HG03039 (cell line): ENCODE measurements at regions not wholly inside any gene's neighbourhood (a gene's known extent, or its start where the extent isn't known, plus 50 kb on each side); places are given as distances from the start of the nearest gene placed in this dataset.
"Not testable (repeated sequence)": the region's sequence is repeated elsewhere in the genome, so short reads cannot be mapped to it uniquely, and the experiment has no call there.

Experiments
- ATAC-seq: cut with Tn5 transposase; IDR thresholded peaks from one replicate; pipeline ENCODE4 v1.9.1; 2021; ENCODE audit warnings: mild to moderate bottlenecking, moderate library complexity; ENCODE audit not compliant: unreplicated experiment

GRCh38 chr17:45554479-45554878 is 64.0 kb upstream of the PLEKHM1 start:
- not testable (repeated sequence) for ATAC-seq

- not testable (repeated sequence) for ATAC-seq
Observed at GRCh38 chr17:45558821-45559220, 68.3 kb upstream of the PLEKHM1 start.

- ATAC-seq = not testable (repeated sequence)
Observed at GRCh38 chr17:45562868-45563267, 72.3 kb upstream of the PLEKHM1 start.

GRCh38 chr17:45563283-45563682 is 72.8 kb upstream of the PLEKHM1 start:
- ATAC-seq = not testable (repeated sequence)

GRCh38 chr17:45568275-45568674 is 77.8 kb upstream of the PLEKHM1 start:
- not testable (repeated sequence) for ATAC-seq

GRCh38 chr17:45573326-45573725 is 82.8 kb upstream of the PLEKHM1 start:
- ATAC-seq = not testable (repeated sequence)

- ATAC-seq = no peak
Observed at GRCh38 chr17:45573924-45574770, 83.6 kb upstream of the PLEKHM1 start.

GRCh38 chr17:45575126-45575885 is 84.8 kb upstream of the PLEKHM1 start:
- no peak for ATAC-seq

- ATAC-seq = not testable (repeated sequence)
Observed at GRCh38 chr17:45576527-45577307, 86.2 kb upstream of the PLEKHM1 start.

GRCh38 chr17:45577571-45578279 is 87.2 kb upstream of the PLEKHM1 start:
- ATAC-seq = no peak

GRCh38 chr17:45578516-45579455 is 88.3 kb upstream of the PLEKHM1 start:
- no peak for ATAC-seq

GRCh38 chr17:45579529-45580495 is 89.3 kb upstream of the PLEKHM1 start:
- ATAC-seq = no peak

- no peak for ATAC-seq
Observed at GRCh38 chr17:45580924-45581323, 90.4 kb upstream of the PLEKHM1 start.

- ATAC-seq = no peak
Observed at GRCh38 chr17:45581860-45582259, 91.3 kb upstream of the PLEKHM1 start.

- ATAC-seq = peak; percentile 54
Observed at GRCh38 chr17:45584092-45585036, 93.8 kb upstream of the PLEKHM1 start.

- peak; percentile 56 for ATAC-seq
Observed at GRCh38 chr17:45585037-45585733, 94.7 kb upstream of the PLEKHM1 start.
